CD4-positive, alpha-beta T cell treated with Interleukin-10 for 1 hour (primary cell): ENCODE measurements at regions not wholly inside any gene's neighbourhood (a gene's known extent, or its start where the extent isn't known, plus 50 kb on each side); places are given as distances from the start of the nearest gene placed in this dataset.

Experiments
- DNase-seq: peaks from one replicate; pipeline ENCODE4 v3.0.0-alpha.2; 2020

DNA sequence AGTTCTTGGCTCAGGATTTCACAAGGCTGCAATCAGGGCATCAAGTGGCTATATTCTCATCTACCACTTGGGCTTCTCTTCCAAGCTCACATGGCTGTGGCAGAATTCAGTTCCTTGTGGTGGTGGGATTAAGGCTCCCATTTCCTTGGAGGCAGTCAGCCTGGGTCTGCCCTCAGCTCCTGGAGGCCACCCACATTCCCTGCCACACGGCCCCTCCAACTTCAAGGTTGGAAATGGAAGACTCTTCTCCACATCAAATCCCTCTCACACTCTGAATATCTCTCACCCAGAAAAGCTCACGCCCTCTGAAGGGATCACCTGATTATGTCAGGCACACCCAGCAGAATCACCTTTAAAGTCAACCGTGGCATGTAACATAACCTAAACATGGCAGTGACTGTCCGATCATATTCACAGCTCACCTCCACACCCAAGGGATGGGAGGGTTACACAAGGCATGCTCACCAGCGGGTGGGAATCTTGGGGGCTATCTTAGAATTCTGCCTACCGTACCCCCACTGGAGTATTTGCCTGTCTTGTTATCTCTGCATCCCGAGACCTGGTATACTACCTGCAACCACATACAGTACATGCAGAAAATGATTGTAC lies 256.2 kb upstream of the KLHL29 start:
- no peak for DNase-seq

DNA sequence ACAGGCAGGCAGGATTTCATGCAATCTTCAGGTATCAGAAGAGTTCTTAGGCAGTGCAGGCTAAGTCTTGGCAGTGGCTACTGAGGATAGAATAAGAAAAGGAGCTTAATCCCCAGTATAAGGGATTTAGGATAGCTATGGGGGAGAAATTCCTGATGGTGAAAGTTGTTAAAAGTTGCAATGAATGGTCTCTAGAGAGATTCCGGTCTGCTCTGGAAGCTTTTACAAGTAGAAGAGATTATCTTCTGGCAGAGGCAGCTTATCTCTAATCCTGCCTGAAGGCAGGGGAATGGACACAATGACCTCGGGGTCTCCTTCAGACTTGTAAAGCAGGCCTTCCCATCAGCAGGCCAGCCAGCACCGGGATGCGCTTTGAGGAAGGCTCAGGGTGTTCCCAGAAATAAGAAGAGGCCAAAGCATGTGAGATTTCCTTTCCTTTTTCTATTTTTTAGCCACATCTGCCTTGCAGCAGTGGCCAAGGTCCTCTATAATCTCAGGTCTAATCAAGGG lies 253.9 kb upstream of the KLHL29 start:
- no peak for DNase-seq

DNA sequence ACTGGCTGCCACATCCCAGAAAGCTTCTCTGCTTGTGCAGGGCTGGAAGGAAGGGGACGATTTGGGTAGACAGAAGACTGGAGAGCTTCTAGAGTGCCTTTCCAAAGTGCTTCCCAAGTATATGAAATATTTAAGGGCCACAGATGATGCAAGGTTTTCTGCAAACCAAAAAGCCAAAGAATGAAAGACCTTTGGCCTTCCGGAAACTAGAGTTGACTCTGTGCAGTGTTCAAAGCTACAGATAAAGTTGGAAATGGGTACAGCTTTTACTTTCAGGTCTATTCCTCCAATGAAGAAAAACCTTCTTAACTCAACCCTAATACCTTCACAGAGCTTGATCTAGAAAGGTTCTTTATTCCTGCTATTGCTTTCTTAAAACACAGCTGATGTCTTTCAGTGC lies 253.0 kb upstream of the KLHL29 start:
- DNase-seq: no peak

DNA sequence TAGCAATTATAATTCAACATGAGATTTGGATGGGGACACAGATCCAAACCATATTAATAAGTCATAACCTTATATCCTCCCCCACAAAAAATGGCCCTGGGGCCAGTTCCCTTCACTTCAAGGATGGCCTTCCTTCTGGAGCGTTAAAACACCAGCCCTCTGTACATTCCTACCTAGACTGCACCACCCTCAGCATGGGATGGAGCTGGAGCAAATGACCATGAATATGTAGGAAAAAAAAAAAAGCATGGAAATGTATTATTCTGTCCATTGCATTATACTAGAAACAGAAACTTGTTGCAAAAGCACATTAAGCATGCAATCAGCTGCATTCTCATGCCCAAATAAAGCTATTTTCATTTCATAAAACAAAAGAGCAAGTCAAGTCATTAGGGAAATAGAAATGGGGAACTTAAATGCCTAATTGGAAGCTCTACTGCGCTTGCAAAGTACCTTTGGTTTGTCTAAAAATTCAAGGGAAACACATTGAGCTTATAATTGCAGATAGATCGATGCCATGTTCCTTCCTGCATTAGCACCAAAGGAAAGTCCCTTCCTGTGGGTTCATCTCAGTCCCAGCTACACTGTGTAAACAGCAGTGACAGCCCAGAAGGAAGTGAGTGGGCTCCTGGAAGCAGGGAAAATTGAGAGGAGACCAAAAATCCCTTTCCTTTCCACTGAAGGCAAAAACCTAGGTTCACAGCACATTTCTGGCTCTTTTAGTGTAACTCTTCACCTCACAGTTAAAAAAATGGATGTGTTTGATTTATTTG lies 252.0 kb upstream of the KLHL29 start:
- no peak for DNase-seq

DNA sequence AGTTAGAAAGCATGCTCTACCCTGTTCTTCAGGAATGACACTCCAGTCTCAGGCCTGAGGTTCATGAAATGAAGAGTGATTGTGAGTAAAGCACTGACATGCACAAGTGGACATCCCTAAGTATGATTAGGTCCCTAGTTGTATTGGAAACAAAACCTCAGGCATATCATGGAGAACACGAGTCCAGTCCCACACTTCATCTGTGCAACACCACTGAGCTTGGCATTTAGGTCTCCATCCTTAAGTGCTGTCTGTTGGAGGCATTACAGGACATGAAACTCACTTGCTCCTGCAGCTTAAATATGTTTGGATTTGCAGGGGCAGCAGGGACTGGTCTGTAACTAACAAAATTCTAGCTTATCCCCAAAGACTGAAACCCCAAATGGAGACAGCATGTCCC lies 250.3 kb upstream of the KLHL29 start:
- DNase-seq: no peak

GRCh38 chr2:23135481-23136100 lies 249.4 kb upstream of the KLHL29 start:
- DNase-seq: no peak

GRCh38 chr2:23137166-23137565 lies 247.8 kb upstream of the KLHL29 start:
- no peak for DNase-seq

- DNase-seq: no peak
These were observed 246.3 kb upstream of the KLHL29 start for GRCh38 chr2:23138701-23139100.

- no peak for DNase-seq
These were observed 239.5 kb upstream of the KLHL29 start for GRCh38 chr2:23145460-23145859.

GRCh38 chr2:23146011-23146410 lies 239.0 kb upstream of the KLHL29 start:
- no peak for DNase-seq

GRCh38 chr2:23148342-23148741 lies 236.6 kb upstream of the KLHL29 start:
- no peak for DNase-seq

DNA sequence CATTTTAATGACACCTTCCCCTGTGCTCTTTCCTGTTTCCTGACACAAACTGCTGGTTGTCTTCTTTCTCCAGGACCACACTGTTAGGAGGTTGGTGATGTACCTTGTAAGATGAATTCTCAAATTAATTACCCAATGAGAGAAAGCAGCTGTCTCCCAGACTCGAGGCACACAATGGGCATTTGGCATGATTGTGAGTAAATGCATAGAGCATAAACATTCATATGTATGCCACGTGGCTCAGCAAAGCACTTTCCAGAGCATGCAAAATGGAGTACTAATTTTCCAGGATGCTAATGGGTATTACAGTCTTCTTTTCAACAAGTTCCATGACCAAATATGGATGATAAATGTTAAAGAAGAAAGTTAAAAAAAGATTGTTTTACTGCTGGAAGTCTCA lies 235.2 kb upstream of the KLHL29 start:
- no peak for DNase-seq

GRCh38 chr2:23153484-23153883 lies 231.5 kb upstream of the KLHL29 start:
- no peak for DNase-seq

DNA sequence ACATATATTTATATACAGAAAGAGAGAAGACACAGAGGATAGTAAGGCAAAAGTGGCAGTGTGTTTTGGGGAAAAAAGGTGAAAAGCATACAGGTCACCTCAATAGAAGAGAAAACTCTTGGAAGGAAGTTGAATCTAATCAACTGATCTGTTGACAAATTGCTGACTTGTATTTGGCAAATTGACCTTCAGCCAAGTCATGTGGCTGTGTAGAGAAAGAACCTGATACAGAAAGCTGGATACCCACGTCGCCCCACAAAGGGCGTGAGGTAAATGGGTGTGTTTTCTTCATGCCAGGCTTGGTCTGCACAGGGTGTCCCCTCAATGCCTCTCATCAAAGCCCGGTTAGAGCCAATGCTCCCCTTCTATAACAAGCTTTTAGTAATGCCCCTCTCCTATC lies 230.0 kb upstream of the KLHL29 start:
- no peak for DNase-seq

DNA sequence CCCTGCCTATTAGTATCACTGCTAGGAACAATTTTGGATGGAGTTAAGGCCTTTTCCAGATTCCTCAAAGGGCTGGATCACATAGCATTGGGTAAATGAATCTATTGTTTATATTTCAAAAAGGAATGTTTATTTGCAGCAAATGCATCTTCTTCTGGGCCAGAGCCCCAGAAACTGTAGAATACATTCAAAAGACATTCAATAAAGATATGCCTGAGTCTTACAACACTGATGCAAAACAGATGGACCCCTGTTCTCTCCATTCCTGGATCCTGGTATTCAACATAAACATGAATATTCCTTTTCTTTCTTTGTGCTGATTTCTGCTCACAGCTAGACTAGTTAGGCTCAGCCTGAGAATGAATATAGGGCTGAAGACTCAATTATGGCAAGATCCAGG lies 227.2 kb upstream of the KLHL29 start:
- DNase-seq: no peak

DNA sequence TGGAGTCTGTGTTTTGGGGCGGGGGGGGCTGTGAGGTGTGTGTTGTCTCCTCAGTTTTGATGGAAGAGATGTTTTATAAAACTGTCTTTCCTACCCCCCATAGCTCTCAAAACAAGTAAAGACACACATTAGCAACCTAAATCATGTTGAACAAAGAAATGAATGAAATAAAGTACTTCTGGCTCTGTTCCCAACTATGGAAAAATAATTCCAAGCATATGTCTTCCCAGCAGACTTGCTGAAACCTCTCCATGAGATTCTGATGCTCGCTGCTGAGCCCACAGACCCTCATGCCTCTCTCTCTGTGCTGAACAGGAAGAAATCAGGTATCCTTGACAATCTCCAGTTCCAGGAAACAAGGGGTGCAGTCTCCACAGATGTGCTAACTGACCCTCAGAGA lies 226.7 kb upstream of the KLHL29 start:
- no peak for DNase-seq

- no peak for DNase-seq
These were observed 225.1 kb upstream of the KLHL29 start for GRCh38 chr2:23159746-23160405.

- no peak for DNase-seq
These were observed 220.8 kb upstream of the KLHL29 start for GRCh38 chr2:23164173-23164572.

DNA sequence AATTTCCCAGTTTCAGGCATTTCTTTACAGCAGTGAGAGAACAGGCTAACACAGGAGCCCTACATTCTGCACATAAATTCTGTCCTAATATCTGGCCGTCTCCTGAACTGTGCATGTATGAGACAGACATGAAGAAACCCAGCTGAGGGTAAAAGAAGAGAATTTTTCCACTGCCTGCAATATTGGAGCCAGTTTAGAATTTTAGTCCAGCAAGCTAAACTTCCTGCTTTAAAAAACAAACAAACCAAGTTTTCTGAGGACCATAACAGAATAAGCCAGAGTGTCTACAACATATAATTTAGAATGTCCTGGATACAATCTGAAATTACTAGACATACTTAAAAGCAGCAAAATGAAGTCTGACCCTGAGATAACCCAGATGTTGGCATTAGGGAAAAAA lies 215.1 kb upstream of the KLHL29 start:
- no peak for DNase-seq

GRCh38 chr2:23171108-23171507 lies 213.9 kb upstream of the KLHL29 start:
- DNase-seq: no peak

DNA sequence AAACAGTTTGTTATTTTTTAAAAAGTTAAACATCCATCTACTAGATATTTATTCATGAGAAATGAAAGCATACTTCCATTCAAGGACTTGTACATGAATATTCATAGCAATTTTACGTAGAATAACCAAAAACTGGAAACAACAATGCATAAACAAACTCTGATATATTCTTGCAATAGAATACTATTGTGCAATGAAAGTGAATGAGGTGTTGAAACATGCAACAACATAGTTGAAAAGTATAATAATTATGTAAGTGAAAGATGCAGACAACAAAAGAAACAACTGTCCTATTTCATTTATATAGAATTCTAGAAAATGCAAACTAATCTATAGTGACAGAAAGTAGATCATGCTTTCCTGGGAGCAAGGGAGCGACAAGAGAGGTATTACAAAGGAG lies 206.6 kb upstream of the KLHL29 start:
- DNase-seq: no peak

- no peak for DNase-seq
These were observed 201.2 kb upstream of the KLHL29 start for GRCh38 chr2:23183733-23184132.

DNA sequence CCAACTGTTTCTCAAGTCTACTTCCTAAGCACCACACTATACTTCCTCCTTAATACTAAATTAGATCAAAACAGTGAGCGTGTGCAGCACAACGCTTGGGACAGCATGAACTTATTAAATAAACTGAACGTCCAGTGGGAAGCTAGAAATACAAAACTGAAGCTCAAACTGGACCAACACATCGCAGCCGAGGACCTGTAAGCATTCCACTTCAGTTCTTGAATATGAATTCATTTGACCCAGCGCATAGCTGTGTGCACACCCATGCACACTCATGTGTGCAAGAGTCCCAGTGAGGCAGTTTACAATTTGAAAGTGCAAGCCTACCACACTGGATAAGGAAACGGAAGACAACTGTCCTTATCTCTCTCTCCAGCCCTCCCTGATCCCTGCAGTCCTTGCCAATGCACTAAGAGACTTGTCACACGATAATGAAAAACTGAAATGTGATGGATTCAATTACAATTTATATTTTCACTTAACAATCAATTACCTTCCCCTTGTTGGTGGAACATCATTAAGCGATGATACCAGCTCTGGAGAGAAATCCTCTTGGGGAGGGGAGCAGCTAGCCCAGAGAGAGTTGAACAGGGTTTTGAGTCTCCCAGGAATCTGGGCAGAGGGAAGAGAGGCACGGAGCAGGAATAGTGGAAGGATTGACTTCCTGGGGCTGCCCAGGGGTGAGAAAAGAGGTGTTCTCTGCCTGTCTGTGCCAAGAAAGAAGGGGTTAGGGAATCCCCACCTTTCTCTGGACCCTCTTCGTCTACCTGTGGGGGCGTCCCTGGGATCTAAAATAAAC lies 186.5 kb upstream of the KLHL29 start:
- no peak for DNase-seq
